HG03520 (cell line): ENCODE measurements at regions not wholly inside any gene's neighbourhood (a gene's known extent, or its start where the extent isn't known, plus 50 kb on each side); places are given as distances from the start of the nearest gene placed in this dataset.

Source experiments
- ATAC-seq: cut with Tn5 transposase; IDR thresholded peaks from one replicate; pipeline ENCODE4 v1.9.1; 2021; ENCODE audit warnings: mild to moderate bottlenecking, moderate library complexity; ENCODE audit not compliant: unreplicated experiment

- ATAC-seq, result peak; percentile 80
These were observed 130.7 kb upstream of the GPRIN3 start for GRCh38 chr4:89438102-89438831.

- ATAC-seq, result peak; percentile 71
These were observed 126.9 kb upstream of the GPRIN3 start for GRCh38 chr4:89434364-89434988.

- no peak for ATAC-seq
These were observed 120.2 kb upstream of the GPRIN3 start for GRCh38 chr4:89427782-89428181.

- no peak for ATAC-seq
These were observed 117.4 kb upstream of the GPRIN3 start for GRCh38 chr4:89425023-89425422.

GRCh38 chr4:89422441-89422990, 114.9 kb upstream of the GPRIN3 start:
- no peak for ATAC-seq

GRCh38 chr4:89420507-89420906, 112.9 kb upstream of the GPRIN3 start:
- no peak for ATAC-seq

GRCh38 chr4:89419111-89419695, 111.6 kb upstream of the GPRIN3 start:
- no peak for ATAC-seq

- ATAC-seq, result no peak
These were observed 109.4 kb upstream of the GPRIN3 start for GRCh38 chr4:89416960-89417359.

GRCh38 chr4:89413518-89413917, 105.9 kb upstream of the GPRIN3 start:
- no peak for ATAC-seq

GRCh38 chr4:89411539-89412309, 104.1 kb upstream of the GPRIN3 start:
- no peak for ATAC-seq

GRCh38 chr4:89410687-89411086, 103.1 kb upstream of the GPRIN3 start:
- no peak for ATAC-seq

- ATAC-seq, result no peak
These were observed 96.9 kb upstream of the GPRIN3 start for GRCh38 chr4:89404530-89404929.

- ATAC-seq, result no peak
These were observed 96.2 kb upstream of the GPRIN3 start for GRCh38 chr4:89403826-89404225.

- ATAC-seq, result no peak
These were observed 92.9 kb upstream of the GPRIN3 start for GRCh38 chr4:89400287-89401035.

- ATAC-seq, result no peak
These were observed 91.0 kb upstream of the GPRIN3 start for GRCh38 chr4:89398644-89399043.

GRCh38 chr4:89398146-89398545, 90.5 kb upstream of the GPRIN3 start:
- no peak for ATAC-seq

GRCh38 chr4:89397441-89397840, 89.8 kb upstream of the GPRIN3 start:
- no peak for ATAC-seq

- no peak for ATAC-seq
These were observed 74.8 kb upstream of the GPRIN3 start for GRCh38 chr4:89382439-89382838.

- no peak for ATAC-seq
These were observed 73.4 kb upstream of the GPRIN3 start for GRCh38 chr4:89380980-89381379.

GRCh38 chr4:89379511-89380044, 72.0 kb upstream of the GPRIN3 start:
- no peak for ATAC-seq
